Dendritic cell treated with granulocyte-macrophage colony-stimulating factor and Interleukin-4, amounts not matched to agents 40 ng/mL and 50 ng/mL, for 4 days (primary cell): ENCODE measurements at regions not wholly inside any gene's neighbourhood (a gene's known extent, or its start where the extent isn't known, plus 50 kb on each side); places are given as distances from the start of the nearest gene placed in this dataset.
"Not testable (repeated sequence)": the region's sequence is repeated elsewhere in the genome, so short reads cannot be mapped to it uniquely, and the experiment has no call there.

Experiments
- H3K27ac Mint-ChIP-seq: one replicate; pipeline ENCODE4 v1.8.0; 2022; ENCODE audit warnings: mild to moderate bottlenecking, mixed read lengths
- H3K27me3 Mint-ChIP-seq: one replicate; pipeline ENCODE4 v1.8.0; 2022; ENCODE audit warnings: mild to moderate bottlenecking, mixed read lengths
- H3K36me3 Mint-ChIP-seq: one replicate; pipeline ENCODE4 v1.8.0; 2022; ENCODE audit warnings: low read depth, mixed read lengths
- H3K4me1 Mint-ChIP-seq: one replicate; pipeline ENCODE4 v1.8.0; 2022; ENCODE audit warnings: low read depth, mixed read lengths
- H3K4me3 Mint-ChIP-seq: one replicate; pipeline ENCODE4 v1.8.0; 2022; ENCODE audit warnings: mild to moderate bottlenecking, moderate library complexity, mixed read lengths
- H3K9me3 Mint-ChIP-seq: one replicate; pipeline ENCODE4 v1.8.0; 2022; ENCODE audit warnings: mixed read lengths
- intact Hi-C: fragments of 100-400 bp; cut with micrococcal nuclease; formaldehyde crosslinking; loops from one replicate; pipeline ENCODE4 v1.15.0; 2022

GRCh38 chr11:92048415-92048814 is 176.2 kb upstream of the FAT3 start:
- peaks cover 9% of the 10 kb centered on the region for H3K9me3 Mint-ChIP-seq
- intact Hi-C loops, result no loop called here

GRCh38 chr11:92046103-92046502 is 178.5 kb upstream of the FAT3 start:
- Mint-ChIP-seq H3K27ac (no peak overlapping the region), H3K36me3 (no peaks in the 10 kb centered on the region), H3K4me3 (no peak overlapping the region), H3K9me3 (peaks cover 9% of the 10 kb centered on the region), H3K27me3 (no peaks in the 10 kb centered on the region), H3K4me1 (no peaks in the 10 kb centered on the region)
- intact Hi-C loops, result no loop called here

More at GRCh38 chr11:92048415-92048814, 176.2 kb upstream of the FAT3 start:
- H3K36me3 Mint-ChIP-seq, result no peaks in the 10 kb centered on the region
- no peak overlapping the region for H3K27ac Mint-ChIP-seq
- H3K4me3 Mint-ChIP-seq, result no peak overlapping the region
- H3K27me3 Mint-ChIP-seq, result no peaks in the 10 kb centered on the region
- H3K4me1 Mint-ChIP-seq, result no peaks in the 10 kb centered on the region

GRCh38 chr11:92045301-92045700 is 179.3 kb upstream of the FAT3 start:
- H3K4me3 Mint-ChIP-seq, result no peak overlapping the region
- H3K9me3 Mint-ChIP-seq, result peaks cover 9% of the 10 kb centered on the region
- no peak overlapping the region for H3K27ac Mint-ChIP-seq
- H3K4me1 Mint-ChIP-seq, result no peaks in the 10 kb centered on the region
- H3K36me3 Mint-ChIP-seq, result no peaks in the 10 kb centered on the region
- no peaks in the 10 kb centered on the region for H3K27me3 Mint-ChIP-seq
- intact Hi-C loops, result no loop called here

- Mint-ChIP-seq H3K27ac (no peak overlapping the region), H3K36me3 (no peaks in the 10 kb centered on the region), H3K9me3 (peaks cover 17% of the 10 kb centered on the region), H3K4me1 (no peaks in the 10 kb centered on the region), H3K27me3 (no peaks in the 10 kb centered on the region), H3K4me3 (no peak overlapping the region)
- intact Hi-C loops, result no loop called here
Observed at GRCh38 chr11:92035488-92035887, 189.1 kb upstream of the FAT3 start.

GRCh38 chr11:92027136-92027535 is 197.5 kb upstream of the FAT3 start:
- H3K36me3 Mint-ChIP-seq, H3K27me3 Mint-ChIP-seq, H3K4me1 Mint-ChIP-seq, H3K4me3 Mint-ChIP-seq, intact Hi-C loops, H3K27ac Mint-ChIP-seq: not testable (repeated sequence)
- H3K9me3 Mint-ChIP-seq, result peaks cover 16% of the 10 kb centered on the region

GRCh38 chr11:92026664-92027063 is 198.0 kb upstream of the FAT3 start:
- intact Hi-C loops, result no loop called here
- Mint-ChIP-seq H3K4me1 (no peaks in the 10 kb centered on the region), H3K9me3 (peaks cover 19% of the 10 kb centered on the region), H3K4me3 (no peak overlapping the region), H3K36me3 (no peaks in the 10 kb centered on the region), H3K27me3 (no peaks in the 10 kb centered on the region), H3K27ac (no peak overlapping the region)

- Mint-ChIP-seq H3K4me3 (no peak overlapping the region), H3K9me3 (peaks cover 27% of the 10 kb centered on the region), H3K4me1 (no peaks in the 10 kb centered on the region), H3K27me3 (no peaks in the 10 kb centered on the region), H3K36me3 (no peaks in the 10 kb centered on the region), H3K27ac (no peak overlapping the region)
- intact Hi-C loops, result no loop called here
Observed at GRCh38 chr11:92024788-92025187, 199.8 kb upstream of the FAT3 start.

GRCh38 chr11:92022499-92022898 is 202.1 kb upstream of the FAT3 start:
- H3K9me3 Mint-ChIP-seq, result peaks cover 45% of the 10 kb centered on the region
- H3K4me1 Mint-ChIP-seq, result no peaks in the 10 kb centered on the region
- no peak overlapping the region for H3K27ac Mint-ChIP-seq
- no peaks in the 10 kb centered on the region for H3K36me3 Mint-ChIP-seq
- intact Hi-C loops, result no loop called here
- no peaks in the 10 kb centered on the region for H3K27me3 Mint-ChIP-seq
- H3K4me3 Mint-ChIP-seq, result no peak overlapping the region

GRCh38 chr11:92018332-92018731 is 206.3 kb upstream of the FAT3 start:
- no peaks in the 10 kb centered on the region for H3K27me3 Mint-ChIP-seq
- peaks cover 62% of the 10 kb centered on the region for H3K9me3 Mint-ChIP-seq
- H3K4me1 Mint-ChIP-seq, result no peaks in the 10 kb centered on the region
- no peak overlapping the region for H3K4me3 Mint-ChIP-seq
- no peaks in the 10 kb centered on the region for H3K36me3 Mint-ChIP-seq
- H3K27ac Mint-ChIP-seq, result no peak overlapping the region
- intact Hi-C loops, result no loop called here

- intact Hi-C loops, result no loop called here
- H3K9me3 Mint-ChIP-seq, result peaks cover 23% of the 10 kb centered on the region
- no peak overlapping the region for H3K27ac Mint-ChIP-seq
- no peak overlapping the region for H3K4me3 Mint-ChIP-seq
- H3K27me3 Mint-ChIP-seq, result no peaks in the 10 kb centered on the region
- H3K36me3 Mint-ChIP-seq, result no peaks in the 10 kb centered on the region
- H3K4me1 Mint-ChIP-seq, result no peaks in the 10 kb centered on the region
Observed at GRCh38 chr11:92008249-92008648, 216.4 kb upstream of the FAT3 start.

GRCh38 chr11:92002568-92002967 is 222.1 kb upstream of the FAT3 start:
- no peak overlapping the region for H3K27ac Mint-ChIP-seq
- H3K4me3 Mint-ChIP-seq, result no peak overlapping the region
- intact Hi-C loops, result no loop called here
- no peaks in the 10 kb centered on the region for H3K4me1 Mint-ChIP-seq
- H3K36me3 Mint-ChIP-seq, result no peaks in the 10 kb centered on the region
- H3K9me3 Mint-ChIP-seq, result no peaks in the 10 kb centered on the region
- no peaks in the 10 kb centered on the region for H3K27me3 Mint-ChIP-seq

GRCh38 chr11:91998481-91998880 is 226.1 kb upstream of the FAT3 start:
- Mint-ChIP-seq H3K27me3 (no peaks in the 10 kb centered on the region), H3K4me3 (no peak overlapping the region), H3K36me3 (no peaks in the 10 kb centered on the region), H3K9me3 (no peaks in the 10 kb centered on the region), H3K4me1 (no peaks in the 10 kb centered on the region), H3K27ac (no peak overlapping the region)
- intact Hi-C loops, result no loop called here

GRCh38 chr11:91997226-91997625 is 227.4 kb upstream of the FAT3 start:
- Mint-ChIP-seq H3K27me3 (no peaks in the 10 kb centered on the region), H3K36me3 (no peaks in the 10 kb centered on the region), H3K27ac (no peak overlapping the region), H3K4me1 (no peaks in the 10 kb centered on the region), H3K9me3 (no peaks in the 10 kb centered on the region), H3K4me3 (no peak overlapping the region)
- intact Hi-C loops, result no loop called here

GRCh38 chr11:91996526-91996925 is 228.1 kb upstream of the FAT3 start:
- Mint-ChIP-seq H3K27me3 (no peaks in the 10 kb centered on the region), H3K9me3 (no peaks in the 10 kb centered on the region), H3K4me1 (no peaks in the 10 kb centered on the region), H3K27ac (no peak overlapping the region), H3K4me3 (no peak overlapping the region), H3K36me3 (no peaks in the 10 kb centered on the region)
- intact Hi-C loops, result no loop called here

GRCh38 chr11:91988443-91988842 is 236.2 kb upstream of the FAT3 start:
- H3K27ac Mint-ChIP-seq, H3K4me3 Mint-ChIP-seq, H3K4me1 Mint-ChIP-seq, H3K27me3 Mint-ChIP-seq, H3K36me3 Mint-ChIP-seq, intact Hi-C loops: not testable (repeated sequence)
- H3K9me3 Mint-ChIP-seq, result peaks cover 27% of the 10 kb centered on the region
